SH-SY5Y (cell line): ENCODE measurements at regions not wholly inside any gene's neighbourhood (a gene's known extent, or its start where the extent isn't known, plus 50 kb on each side); places are given as distances from the start of the nearest gene placed in this dataset.

Experiments
- GATA2 ChIP-seq: IDR thresholded peaks from 2 replicates; pipeline ENCODE4 v1.6.1; 2011; ENCODE audit warnings: mild to moderate bottlenecking, low read depth, low read length
- GATA3 ChIP-seq: IDR thresholded peaks from 2 replicates; pipeline ENCODE4 v1.6.1; 2011; ENCODE audit warnings: low read depth, mild to moderate bottlenecking, low read length, moderate library complexity

DNA sequence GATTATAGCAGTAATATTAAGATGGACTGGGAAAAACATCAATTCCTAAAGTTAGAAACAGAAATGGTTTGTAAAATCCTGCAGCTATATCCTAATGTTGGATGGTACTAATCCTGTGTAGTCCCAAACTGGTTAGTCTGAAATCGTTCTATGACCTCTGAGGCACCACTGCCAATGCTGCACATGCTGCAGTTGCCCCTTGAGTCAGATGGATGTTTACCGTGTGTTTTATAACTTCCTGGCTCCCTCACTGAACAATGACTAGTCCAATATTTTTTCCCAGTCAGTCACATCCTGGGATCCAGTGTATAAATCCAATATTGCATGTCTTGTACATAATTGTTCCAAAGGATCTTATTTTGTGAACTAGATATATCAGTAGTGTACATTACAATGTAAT, 226.7 kb upstream of the PKDCC start:
- TF ChIP-seq GATA3, result no peak
- TF ChIP-seq GATA2, result no peak
